IgD-negative memory B cell (primary cell): ENCODE measurements at regions not wholly inside any gene's neighbourhood (a gene's known extent, or its start where the extent isn't known, plus 50 kb on each side); places are given as distances from the start of the nearest gene placed in this dataset.

Experiments
- H3K27ac Mint-ChIP-seq, 3 donors: one replicate each; pipeline ENCODE4 v1.8.0; 2020 to 2022; ENCODE audit warnings: mild to moderate bottlenecking in 3 of 3, mixed read lengths in 3 of 3, moderate library complexity in 1 of 3
- H3K27me3 Mint-ChIP-seq: one replicate; pipeline ENCODE4 v1.8.0; 2021; ENCODE audit warnings: mixed read lengths
- H3K36me3 Mint-ChIP-seq: one replicate; pipeline ENCODE4 v1.8.0; 2020; ENCODE audit warnings: mild to moderate bottlenecking, mixed read lengths
- H3K4me1 Mint-ChIP-seq, 3 donors: one replicate each; pipeline ENCODE4 v1.8.0; 2020 to 2022; ENCODE audit warnings: mixed read lengths in 3 of 3, mild to moderate bottlenecking in 1 of 3
- H3K4me3 Mint-ChIP-seq, 4 donors: one replicate each; pipeline ENCODE4 v1.8.0; 2020 to 2022; ENCODE audit warnings: mild to moderate bottlenecking in 4 of 4, mixed read lengths in 4 of 4, moderate library complexity in 3 of 4
- H3K9me3 Mint-ChIP-seq, 3 donors: one replicate each; pipeline ENCODE4 v1.8.0; 2020 to 2021; ENCODE audit warnings: mixed read lengths in 3 of 3, mild to moderate bottlenecking in 1 of 3

DNA sequence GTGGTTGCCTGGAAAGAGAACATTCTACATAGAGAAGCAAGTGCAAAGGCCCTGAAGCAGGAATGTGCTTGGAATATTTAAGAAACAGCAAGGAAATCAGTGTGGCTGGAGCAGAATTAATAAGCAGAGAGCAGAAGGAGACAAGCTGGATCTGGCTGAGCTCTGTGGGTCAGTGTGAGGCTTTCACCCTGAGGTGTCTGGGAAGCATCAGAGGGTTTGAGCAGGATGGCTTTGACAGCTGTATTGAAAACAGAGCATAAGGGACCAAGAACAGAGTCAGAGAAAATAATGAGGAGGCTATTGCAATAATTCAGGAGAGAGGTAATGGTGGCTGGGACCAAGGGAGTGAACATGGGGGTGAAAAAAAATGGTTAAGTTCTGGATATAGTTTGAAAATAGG is 199.6 kb downstream of the NXPE2 start:
- no peaks in the 10 kb centered on the region for H3K4me1 Mint-ChIP-seq
- no peak overlapping the region for H3K27ac Mint-ChIP-seq
- no peaks in the 10 kb centered on the region for H3K27me3 Mint-ChIP-seq
- no peaks in the 10 kb centered on the region for H3K36me3 Mint-ChIP-seq
- H3K9me3 Mint-ChIP-seq, result peaks cover 0 to 5% (median 0%) of the 10 kb centered on the region in 3 donors
- H3K4me3 Mint-ChIP-seq, result no peak overlapping the region

GRCh38 chr11:114880442-114880841 is 202.1 kb downstream of the NXPE2 start:
- H3K4me3 Mint-ChIP-seq, result no peak overlapping the region
- peaks cover 2 to 5% (median 4%) of the 10 kb centered on the region in 3 donors for H3K9me3 Mint-ChIP-seq

DNA sequence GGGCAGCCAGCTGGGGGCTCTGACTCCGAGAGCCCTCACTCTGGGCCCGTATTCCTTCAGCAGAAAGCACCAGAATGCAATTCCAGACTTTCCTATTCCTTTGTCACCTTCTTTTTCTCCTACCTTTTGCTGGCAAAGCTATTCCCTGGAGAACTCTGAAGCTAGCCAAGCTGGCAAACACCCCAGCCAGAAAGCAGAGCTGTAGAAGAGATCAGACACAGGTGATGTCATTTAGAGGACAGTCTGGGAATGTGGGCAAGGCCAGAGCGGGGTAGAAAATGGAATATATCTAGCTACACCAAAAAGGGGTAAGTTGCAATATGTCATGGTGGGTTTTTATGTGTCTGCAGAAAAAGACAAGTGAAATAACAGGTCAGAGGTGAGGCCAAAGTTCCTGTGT is 205.1 kb downstream of the NXPE2 start:
- H3K4me3 Mint-ChIP-seq, result no peak overlapping the region
- H3K27me3 Mint-ChIP-seq, result no peaks in the 10 kb centered on the region
- H3K27ac Mint-ChIP-seq, result no peak overlapping the region
- H3K36me3 Mint-ChIP-seq, result no peaks in the 10 kb centered on the region
- H3K9me3 Mint-ChIP-seq, result peaks cover 2 to 10% (median 2%) of the 10 kb centered on the region in 3 donors
- no peaks in the 10 kb centered on the region for H3K4me1 Mint-ChIP-seq

More at GRCh38 chr11:114880442-114880841, 202.1 kb downstream of the NXPE2 start:
- Mint-ChIP-seq H3K36me3 (no peaks in the 10 kb centered on the region), H3K4me1 (no peaks in the 10 kb centered on the region), H3K27me3 (no peaks in the 10 kb centered on the region), H3K27ac (no peak overlapping the region)

GRCh38 chr11:114886644-114887265 is 208.4 kb downstream of the NXPE2 start:
- Mint-ChIP-seq H3K27me3 (no peaks in the 10 kb centered on the region), H3K9me3 (peaks cover 0 to 20% (median 2%) of the 10 kb centered on the region in 3 donors), H3K36me3 (no peaks in the 10 kb centered on the region), H3K4me1 (no peaks in the 10 kb centered on the region), H3K27ac (no peak overlapping the region), H3K4me3 (no peak overlapping the region)

DNA sequence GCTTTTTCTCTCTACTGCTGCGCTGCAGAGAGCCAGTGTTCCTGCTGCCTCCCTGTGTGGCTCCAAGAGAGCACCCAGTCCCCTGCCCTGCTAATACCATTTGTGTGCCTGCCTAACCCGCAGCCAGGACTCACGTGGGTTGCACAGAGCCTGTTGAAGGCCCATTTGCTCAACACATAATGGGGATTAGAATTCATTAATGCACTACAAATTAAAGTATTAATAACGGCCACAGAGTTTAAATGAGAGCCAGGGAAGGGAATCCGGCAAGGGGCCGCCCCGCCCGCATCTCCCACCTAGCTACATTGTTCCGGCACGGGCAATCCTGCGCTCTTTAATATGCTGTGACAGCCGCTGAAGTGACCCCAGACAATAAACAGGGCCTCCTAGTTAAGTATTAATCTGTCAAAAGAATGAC is 211.3 kb downstream of the NXPE2 start:
- Mint-ChIP-seq H3K4me1 (no peaks in the 10 kb centered on the region), H3K9me3 (peaks cover 2 to 20% (median 2%) of the 10 kb centered on the region in 3 donors), H3K27me3 (no peaks in the 10 kb centered on the region), H3K36me3 (no peaks in the 10 kb centered on the region), H3K4me3 (no peak overlapping the region), H3K27ac (no peak overlapping the region)

DNA sequence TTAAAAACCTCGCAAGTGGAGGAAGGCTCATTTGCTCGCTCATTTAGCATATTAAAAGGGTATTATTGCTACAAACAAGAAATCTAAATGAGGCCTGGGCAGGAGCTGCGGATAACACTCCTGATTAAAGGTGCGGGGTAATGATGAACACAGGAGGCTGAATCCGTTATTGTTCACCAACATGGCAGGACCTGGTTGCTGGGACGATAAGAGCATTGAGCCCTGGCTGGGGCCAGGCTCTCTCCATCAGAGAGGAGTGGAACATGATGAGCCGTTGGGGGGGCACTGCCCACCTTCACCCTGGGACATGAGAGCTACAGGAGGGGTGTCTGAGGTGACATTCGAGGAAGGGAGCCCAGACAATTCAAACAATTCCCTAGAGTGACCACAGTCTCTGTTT is 211.7 kb downstream of the NXPE2 start:
- Mint-ChIP-seq H3K27ac (no peak overlapping the region), H3K27me3 (no peaks in the 10 kb centered on the region), H3K36me3 (no peaks in the 10 kb centered on the region), H3K9me3 (peaks cover 2 to 19% (median 2%) of the 10 kb centered on the region in 3 donors), H3K4me1 (no peaks in the 10 kb centered on the region), H3K4me3 (no peak overlapping the region)

DNA sequence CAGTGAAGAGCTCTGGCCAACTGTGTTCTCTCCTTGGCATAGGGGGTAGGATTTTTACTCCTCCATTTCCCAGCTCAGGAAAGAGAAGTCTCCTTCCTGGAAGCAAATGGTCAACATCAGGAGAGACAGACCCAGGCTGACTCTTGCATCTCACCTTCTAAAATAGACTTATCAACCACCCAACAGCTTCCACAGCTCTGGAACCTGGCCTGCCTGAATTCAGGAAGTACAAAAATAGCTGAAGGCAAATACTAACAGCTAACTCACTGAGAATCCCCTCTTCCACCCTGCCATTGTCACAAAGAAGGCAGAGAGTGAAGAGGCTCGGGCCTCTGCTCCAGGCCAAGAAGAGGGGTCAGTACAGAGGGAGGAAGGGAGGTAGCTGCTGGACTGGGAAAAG is 213.6 kb downstream of the NXPE2 start:
- H3K4me1 Mint-ChIP-seq, result no peaks in the 10 kb centered on the region

DNA sequence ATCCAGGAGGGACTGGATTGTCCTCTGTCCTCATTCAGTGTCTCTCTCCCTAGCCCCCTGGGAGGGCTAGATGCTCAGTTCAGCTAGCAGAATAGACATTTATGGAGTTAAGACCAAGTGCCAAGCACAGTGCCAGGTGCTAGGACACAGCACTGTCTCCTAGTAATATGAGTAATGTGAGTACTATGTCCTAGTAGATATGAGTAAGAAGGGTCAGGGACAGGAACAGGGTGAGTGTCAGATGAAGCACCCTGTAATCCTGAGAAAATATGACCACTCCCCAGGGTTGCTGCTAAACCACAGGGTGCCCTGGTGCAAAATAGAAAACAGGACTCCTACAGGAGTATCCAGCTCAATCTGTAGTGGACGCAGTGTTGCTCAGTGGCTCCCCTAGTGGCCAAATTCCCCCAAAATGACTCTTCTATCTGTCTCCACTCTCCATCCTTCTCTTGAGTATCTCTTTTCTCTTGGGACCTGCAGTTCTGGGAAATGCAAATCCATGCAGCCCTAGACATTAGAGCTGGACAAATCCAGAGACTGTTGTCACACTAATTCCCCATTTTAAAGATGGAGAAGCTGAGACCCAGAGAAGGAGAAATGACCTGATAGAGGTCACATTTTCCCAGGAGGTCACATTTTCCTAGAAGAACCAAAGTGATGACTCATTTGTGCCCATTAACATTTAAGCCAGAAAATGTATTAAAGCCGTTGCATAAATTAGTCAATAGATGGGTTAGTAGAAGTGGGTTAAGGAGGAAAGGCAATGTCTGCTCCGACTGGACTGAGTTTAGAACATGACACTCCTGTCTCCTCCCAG is 214.3 kb downstream of the NXPE2 start:
- H3K9me3 Mint-ChIP-seq, result peaks cover 0 to 10% (median 2%) of the 10 kb centered on the region in 3 donors
- no peak overlapping the region for H3K27ac Mint-ChIP-seq
- H3K36me3 Mint-ChIP-seq, result no peaks in the 10 kb centered on the region
- H3K4me3 Mint-ChIP-seq, result no peak overlapping the region
- no peaks in the 10 kb centered on the region for H3K4me1 Mint-ChIP-seq
- H3K27me3 Mint-ChIP-seq, result no peaks in the 10 kb centered on the region

More for the DNA sequence above, 213.6 kb downstream of the NXPE2 start:
- peaks cover 0 to 10% (median 2%) of the 10 kb centered on the region in 3 donors for H3K9me3 Mint-ChIP-seq
- H3K4me3 Mint-ChIP-seq, result no peak overlapping the region
- H3K36me3 Mint-ChIP-seq, result no peaks in the 10 kb centered on the region
- H3K27me3 Mint-ChIP-seq, result no peaks in the 10 kb centered on the region
- no peak overlapping the region for H3K27ac Mint-ChIP-seq

DNA sequence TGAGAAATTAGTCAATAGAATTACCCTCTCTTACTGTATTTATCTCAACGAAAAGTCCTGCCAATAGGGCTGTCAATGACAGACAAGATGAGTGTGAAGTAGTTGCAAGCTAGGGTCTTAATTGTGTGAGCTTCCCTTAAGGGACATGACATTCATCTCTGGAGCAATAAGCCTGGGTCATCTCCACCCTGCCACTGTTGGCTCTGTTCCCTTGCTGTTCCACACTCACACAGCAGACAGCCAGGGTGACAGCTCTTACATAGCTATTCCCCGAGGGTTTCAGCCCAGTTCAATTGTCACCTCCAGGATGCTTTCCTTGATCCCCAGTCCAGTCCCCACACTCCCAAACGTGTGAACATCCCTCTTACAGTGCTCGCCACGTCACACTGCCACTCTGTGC is 215.0 kb downstream of the NXPE2 start:
- Mint-ChIP-seq H3K4me1 (no peaks in the 10 kb centered on the region), H3K27me3 (no peaks in the 10 kb centered on the region)

DNA sequence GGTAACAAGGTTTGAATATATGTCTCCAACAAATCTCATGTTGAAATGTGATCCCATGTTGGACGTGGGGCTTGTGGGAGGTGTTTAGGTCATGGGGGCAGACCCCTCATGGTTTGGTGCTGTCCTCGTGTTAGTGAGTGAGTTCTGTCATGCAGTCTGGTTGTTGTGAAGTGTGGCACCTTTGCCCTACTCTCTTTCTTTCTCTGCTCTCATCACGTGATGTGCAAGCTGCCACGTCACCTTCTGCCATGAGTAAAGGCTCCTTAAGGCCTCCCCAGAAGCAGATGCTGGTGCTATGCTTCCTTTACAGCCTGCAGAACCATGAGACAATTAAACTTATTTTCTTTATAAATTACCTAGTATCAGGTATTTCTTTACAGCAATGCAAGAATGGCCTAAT is 218.3 kb downstream of the NXPE2 start:
- H3K4me3 Mint-ChIP-seq, result no peak overlapping the region
- H3K27ac Mint-ChIP-seq, result no peak overlapping the region
- no peaks in the 10 kb centered on the region for H3K4me1 Mint-ChIP-seq
- no peaks in the 10 kb centered on the region for H3K27me3 Mint-ChIP-seq
- no peaks in the 10 kb centered on the region for H3K36me3 Mint-ChIP-seq
- H3K9me3 Mint-ChIP-seq, result peaks cover 2 to 16% (median 2%) of the 10 kb centered on the region in 3 donors

More for the DNA sequence above, 215.0 kb downstream of the NXPE2 start:
- Mint-ChIP-seq H3K9me3 (peaks cover 0 to 10% (median 2%) of the 10 kb centered on the region in 3 donors), H3K4me3 (no peak overlapping the region), H3K27ac (no peak overlapping the region), H3K36me3 (no peaks in the 10 kb centered on the region)

GRCh38 chr11:114909866-114910265 is 231.5 kb downstream of the NXPE2 start:
- peaks cover 0 to 4% (median 0%) of the 10 kb centered on the region in 3 donors for H3K4me1 Mint-ChIP-seq
- H3K4me3 Mint-ChIP-seq, result no peak overlapping the region
- H3K27me3 Mint-ChIP-seq, result peaks cover 1% of the 10 kb centered on the region
- H3K27ac Mint-ChIP-seq, result no peak overlapping the region
- peaks cover 5 to 9% (median 7%) of the 10 kb centered on the region in 3 donors for H3K9me3 Mint-ChIP-seq
- no peaks in the 10 kb centered on the region for H3K36me3 Mint-ChIP-seq

DNA sequence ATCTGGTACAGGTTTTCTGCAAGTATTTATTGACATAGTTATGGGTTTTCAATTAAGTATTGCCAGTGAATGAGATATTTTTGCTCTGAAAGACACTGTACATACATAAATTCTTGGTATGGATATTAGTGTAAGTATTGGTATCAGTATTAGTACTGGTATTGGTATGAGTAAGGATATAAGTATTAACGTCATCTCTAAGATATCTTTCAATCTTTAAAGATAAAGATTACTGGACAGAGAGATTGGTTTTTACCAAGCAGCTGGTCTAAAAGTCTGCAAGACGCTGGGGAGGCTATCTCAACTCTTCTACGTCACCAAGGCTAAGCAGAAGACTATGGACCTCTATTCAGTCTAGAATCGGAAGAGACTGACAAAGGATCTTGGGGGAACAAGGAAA is 234.5 kb downstream of the NXPE2 start:
- H3K27ac Mint-ChIP-seq, result no peak overlapping the region
- H3K4me1 Mint-ChIP-seq, result peaks cover 0 to 4% (median 0%) of the 10 kb centered on the region in 3 donors
- H3K27me3 Mint-ChIP-seq, result peaks cover 1% of the 10 kb centered on the region
- H3K4me3 Mint-ChIP-seq, result no peak overlapping the region
- peaks cover 3 to 7% (median 4%) of the 10 kb centered on the region in 3 donors for H3K9me3 Mint-ChIP-seq
- no peaks in the 10 kb centered on the region for H3K36me3 Mint-ChIP-seq

DNA sequence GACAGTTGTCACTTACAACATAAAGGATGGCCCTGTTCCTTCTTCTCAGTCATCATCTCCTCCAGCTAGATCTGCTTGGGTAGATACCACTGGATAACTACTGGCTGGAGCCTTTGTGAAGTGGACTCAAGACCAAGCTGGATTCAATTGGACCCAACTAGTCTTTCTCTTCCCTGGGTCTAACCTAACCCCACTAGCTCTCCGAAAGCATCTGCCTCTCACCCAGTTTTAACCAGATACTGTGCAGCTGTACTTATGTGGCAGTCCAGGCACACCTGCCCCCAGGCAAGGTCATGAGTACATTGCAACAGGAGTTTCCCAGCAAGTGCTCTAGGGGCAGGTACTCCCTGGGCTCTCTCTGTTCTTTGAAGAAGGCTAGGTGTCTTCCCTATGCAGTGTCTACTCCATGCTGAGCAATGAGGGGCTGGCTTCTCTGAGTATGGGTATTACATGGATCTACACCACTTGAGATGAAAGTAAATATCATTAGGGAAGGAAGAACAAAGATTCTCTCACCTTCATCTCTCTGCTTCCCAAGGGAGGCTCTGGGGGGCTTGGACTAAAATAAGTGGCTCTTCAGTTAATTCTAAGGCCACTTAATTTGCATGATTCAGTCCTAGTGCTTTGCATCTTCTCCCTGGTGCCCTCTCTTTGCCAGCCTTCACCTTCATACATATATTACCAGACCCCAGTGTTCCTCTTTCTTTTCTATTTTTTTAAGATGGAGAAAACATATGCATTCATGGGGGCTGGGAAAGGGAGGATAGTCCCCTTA is 236.1 kb downstream of the NXPE2 start:
- H3K36me3 Mint-ChIP-seq, result no peaks in the 10 kb centered on the region
- H3K4me3 Mint-ChIP-seq, result no peak overlapping the region
- peaks cover 1% of the 10 kb centered on the region for H3K27me3 Mint-ChIP-seq
- H3K9me3 Mint-ChIP-seq, result peaks cover 2 to 4% (median 3%) of the 10 kb centered on the region in 3 donors
- H3K4me1 Mint-ChIP-seq, result peaks cover 0 to 4% (median 0%) of the 10 kb centered on the region in 3 donors
- no peak overlapping the region for H3K27ac Mint-ChIP-seq

GRCh38 chr11:114915871-114916805 is 237.8 kb downstream of the NXPE2 start:
- peaks cover 1% of the 10 kb centered on the region for H3K27me3 Mint-ChIP-seq
- H3K4me3 Mint-ChIP-seq, result no peak overlapping the region
- no peak overlapping the region for H3K27ac Mint-ChIP-seq
- no peaks in the 10 kb centered on the region for H3K36me3 Mint-ChIP-seq
- peaks cover 0 to 4% (median 2%) of the 10 kb centered on the region in 3 donors for H3K9me3 Mint-ChIP-seq
- H3K4me1 Mint-ChIP-seq, result peaks cover 0 to 4% (median 0%) of the 10 kb centered on the region in 3 donors
